ENCODE measurements at regions not wholly inside any gene's neighbourhood (a gene's known extent, or its start where the extent isn't known, plus 50 kb on each side); places are given as distances from the start of the nearest gene placed in this dataset.

GRCh38 chr1:14245954-14246353 lies 352.5 kb upstream of the KAZN start:
- no peak overlapping the region for H3K4me3 ChIP-seq (ENCODE audit: control insufficient read depth, low read depth, low read length)

GRCh38 chr1:14246471-14246870 lies 352.0 kb upstream of the KAZN start:
- H3K4me3 ChIP-seq (ENCODE audit: control insufficient read depth, low read depth, low read length), result no peak overlapping the region
- no peak for DNase-seq (ENCODE audit: low read depth)
- TF ChIP-seq CTCF (conservative IDR thresholded peaks at IDR 0.05; ENCODE audit: control insufficient read depth, insufficient read depth, low read depth, low read length), result no peak

More at GRCh38 chr1:14245954-14246353, 352.5 kb upstream of the KAZN start:
- no peak for TF ChIP-seq CTCF (conservative IDR thresholded peaks at IDR 0.05; ENCODE audit: control insufficient read depth, insufficient read depth, low read depth, low read length)
- DNase-seq (ENCODE audit: low read depth), result no peak

- no peak overlapping the region for H3K4me3 ChIP-seq (ENCODE audit: control insufficient read depth, low read depth, low read length)
- no peak for TF ChIP-seq CTCF (conservative IDR thresholded peaks at IDR 0.05; ENCODE audit: control insufficient read depth, insufficient read depth, low read depth, low read length)
- DNase-seq (ENCODE audit: low read depth), result peak; percentile 18
Measured at GRCh38 chr1:14247666-14248065, 350.8 kb upstream of the KAZN start.

GRCh38 chr1:14251871-14252270 lies 346.6 kb upstream of the KAZN start:
- TF ChIP-seq CTCF (conservative IDR thresholded peaks at IDR 0.05; ENCODE audit: control insufficient read depth, insufficient read depth, low read depth, low read length), result no peak
- no peak overlapping the region for H3K4me3 ChIP-seq (ENCODE audit: control insufficient read depth, low read depth, low read length)

GRCh38 chr1:14253676-14254075 lies 344.8 kb upstream of the KAZN start:
- H3K4me3 ChIP-seq (ENCODE audit: control insufficient read depth, low read depth, low read length), result no peak overlapping the region
- no peak for DNase-seq (ENCODE audit: low read depth)
- TF ChIP-seq CTCF (conservative IDR thresholded peaks at IDR 0.05; ENCODE audit: control insufficient read depth, insufficient read depth, low read depth, low read length), result no peak

More at GRCh38 chr1:14251871-14252270, 346.6 kb upstream of the KAZN start:
- DNase-seq (ENCODE audit: low read depth), result no peak

GRCh38 chr1:14254251-14254650 lies 344.2 kb upstream of the KAZN start:
- DNase-seq (ENCODE audit: low read depth), result peak; percentile 63

More at GRCh38 chr1:14254251-14254650, 344.2 kb upstream of the KAZN start:
- H3K4me3 ChIP-seq (ENCODE audit: control insufficient read depth, low read depth, low read length), result no peak overlapping the region
- TF ChIP-seq CTCF (conservative IDR thresholded peaks at IDR 0.05; ENCODE audit: control insufficient read depth, insufficient read depth, low read depth, low read length), result no peak
